ENCODE measurements at regions not wholly inside any gene's neighbourhood (a gene's known extent, or its start where the extent isn't known, plus 50 kb on each side); places are given as distances from the start of the nearest gene placed in this dataset.

GRCh38 chr14:75350505-75351060, 72.0 kb downstream of the FOS start:
- H2AK5ac ChIP-seq (ENCODE audit: low read depth, low read length) = no peak overlapping the region
- ATAC-seq (ENCODE audit: low read depth) (no peak), DNase-seq (no peak)
- H2AK9ac ChIP-seq (replicated peaks; ENCODE audit: low read depth, low read length, poor library complexity) = no peak overlapping the region
- H4K8ac ChIP-seq (ENCODE audit: low read depth in 2 of 2, low read length in 2 of 2) = no peak overlapping the region
- no peak for TF ChIP-seq RFX5 (IDR thresholded peaks at IDR 0.05; ENCODE audit: low read depth, low read length)
- no peak overlapping the region for H4K5ac ChIP-seq (ENCODE audit: low read depth, low read length)
- no peak overlapping the region for H3K56ac ChIP-seq (ENCODE audit: extremely low read depth, insufficient read depth, low read length)
- H3K9me1 ChIP-seq (ENCODE audit: insufficient read depth, low read length) = no peaks in the 10 kb centered on the region
- H3K27me3 ChIP-seq (ENCODE audit: control insufficient read depth, insufficient read depth, low read length) = peaks cover 33% of the 10 kb centered on the region
- H4K20me1 ChIP-seq (ENCODE audit: insufficient read depth, low read length) = no peaks in the 10 kb centered on the region
- H3K23ac ChIP-seq (ENCODE audit: low read depth, low read length) = no peak overlapping the region
- WGBS, 2 experiments (ENCODE audit: extremely low coverage in 2 of 2, insufficient read length in 1 of 2) = 20% methylated on average over 1 of the region's 1 CpG; no CpG with 5 or more reads in 1 of the 2 experiments
- in situ Hi-C loops (cut with MboI; ENCODE audit: low sequenced_read_pairs) = no loop called here
- ChIA-PET POLR2A (ENCODE audit: unreplicated experiment) (no interaction called here), CTCF (no interaction called here)
- no peak overlapping the region for H3K9ac ChIP-seq (ENCODE audit: low read depth, low read length)
- no peak overlapping the region for H3K4me3 ChIP-seq (ENCODE audit: insufficient read depth, low read depth, low read length)
- H4K91ac ChIP-seq (ENCODE audit: insufficient read depth, low read depth, low read length) = no peak overlapping the region
- H2BK15ac ChIP-seq (ENCODE audit: low read depth, low read length) = no peak overlapping the region
- H3K9me3 ChIP-seq (ENCODE audit: control insufficient read depth, insufficient read depth, low read length) = peaks cover 6% of the 10 kb centered on the region
- peaks cover 11% of the 10 kb centered on the region; the same call in 1 of the 2 replicates for H3K4me1 ChIP-seq (ENCODE audit: control insufficient read depth, insufficient read depth, low read length)
- no peak overlapping the region for H3K27ac ChIP-seq (ENCODE audit: insufficient read depth, low read length)
- no peaks in the 10 kb centered on the region for H3K79me1 ChIP-seq (ENCODE audit: low read depth in 1 of 2, low read length in 2 of 2)
- H2BK120ac ChIP-seq (ENCODE audit: low read depth, low read length) = no peak overlapping the region
- H2BK5ac ChIP-seq (ENCODE audit: low read depth, low read length, poor library complexity, severe bottlenecking) = no peak overlapping the region
- no peak overlapping the region for H2AFZ ChIP-seq (replicated peaks; ENCODE audit: low read length, poor library complexity)
- no peak overlapping the region for H3K4ac ChIP-seq (ENCODE audit: low read depth, low read length)
- H3K36me3 ChIP-seq (ENCODE audit: control insufficient read depth, insufficient read depth, low read length) = no peaks in the 10 kb centered on the region
- intact Hi-C loops (cut with micrococcal nuclease) = no loop called here
- no TSS peak for BruUV-seq (replicated peaks)
- no peak overlapping the region for H3K4me2 ChIP-seq (ENCODE audit: low read depth, low read length)
- no peak overlapping the region for H3K14ac ChIP-seq (replicated peaks; ENCODE audit: low read depth, low read length)
- dilution Hi-C loops (cut with HindIII; ENCODE audit: low sequenced_read_pairs, unreplicated experiment) = no loop called here
- no peak overlapping the region for H2BK20ac ChIP-seq (ENCODE audit: low read depth, low read length)
- no peak overlapping the region for H3K18ac ChIP-seq (ENCODE audit: low read depth, low read length)
